ENCODE measurements at regions not wholly inside any gene's neighbourhood (a gene's known extent, or its start where the extent isn't known, plus 50 kb on each side); places are given as distances from the start of the nearest gene placed in this dataset.

DNA sequence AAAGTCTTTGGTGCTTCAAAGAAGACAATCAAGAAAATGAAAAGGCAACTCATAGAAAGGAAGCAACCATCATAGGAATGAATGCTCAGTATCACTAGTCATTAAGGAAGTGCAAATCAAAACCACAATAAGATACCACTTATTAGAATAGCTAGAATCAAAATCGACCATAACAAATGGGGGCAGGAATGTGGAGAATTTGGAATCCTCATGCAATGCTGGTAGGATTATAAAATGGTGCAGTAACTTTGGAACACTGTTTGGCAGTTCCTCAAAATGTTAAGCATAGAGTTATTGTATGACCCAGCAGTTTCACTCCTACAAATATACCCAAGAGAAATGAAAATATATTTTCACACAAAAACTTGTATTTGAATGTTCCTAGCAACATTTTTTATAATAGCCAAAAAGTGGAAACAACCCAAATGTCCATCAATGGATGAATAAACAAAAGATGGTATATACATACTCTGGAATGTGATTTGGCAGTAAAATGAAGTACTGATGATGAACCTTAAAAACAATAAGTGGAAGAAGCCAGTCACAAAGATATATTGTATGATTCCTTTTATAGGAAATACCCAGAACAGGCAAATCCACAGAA lies 105.6 kb downstream of the MIS18A start:
- TF ChIP-seq, protein P1, sequence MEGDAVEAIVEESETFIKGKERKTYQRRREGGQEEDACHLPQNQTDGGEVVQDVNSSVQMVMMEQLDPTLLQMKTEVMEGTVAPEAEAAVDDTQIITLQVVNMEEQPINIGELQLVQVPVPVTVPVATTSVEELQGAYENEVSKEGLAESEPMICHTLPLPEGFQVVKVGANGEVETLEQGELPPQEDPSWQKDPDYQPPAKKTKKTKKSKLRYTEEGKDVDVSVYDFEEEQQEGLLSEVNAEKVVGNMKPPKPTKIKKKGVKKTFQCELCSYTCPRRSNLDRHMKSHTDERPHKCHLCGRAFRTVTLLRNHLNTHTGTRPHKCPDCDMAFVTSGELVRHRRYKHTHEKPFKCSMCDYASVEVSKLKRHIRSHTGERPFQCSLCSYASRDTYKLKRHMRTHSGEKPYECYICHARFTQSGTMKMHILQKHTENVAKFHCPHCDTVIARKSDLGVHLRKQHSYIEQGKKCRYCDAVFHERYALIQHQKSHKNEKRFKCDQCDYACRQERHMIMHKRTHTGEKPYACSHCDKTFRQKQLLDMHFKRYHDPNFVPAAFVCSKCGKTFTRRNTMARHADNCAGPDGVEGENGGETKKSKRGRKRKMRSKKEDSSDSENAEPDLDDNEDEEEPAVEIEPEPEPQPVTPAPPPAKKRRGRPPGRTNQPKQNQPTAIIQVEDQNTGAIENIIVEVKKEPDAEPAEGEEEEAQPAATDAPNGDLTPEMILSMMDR (IDR thresholded peaks at IDR 0.05; ENCODE audit: low read depth, low read length, missing control alignments) = no peak
- in situ Hi-C loops (cut with HindIII; ENCODE audit: low sequenced_read_pairs) = no loop called here
- H3K4me3 ChIP-seq (ENCODE audit: low read depth, low read length) = no peak overlapping the region
- DNase-seq (ENCODE audit: low read depth) = peak; percentile 63

GRCh38 chr21:32172106-32172505 lies 106.7 kb downstream of the MIS18A start:
- H3K4me3 ChIP-seq (ENCODE audit: low read depth, low read length) = no peak overlapping the region
- no peak for DNase-seq (ENCODE audit: low read depth)
- in situ Hi-C loops (cut with HindIII; ENCODE audit: low sequenced_read_pairs) = no loop called here
- TF ChIP-seq, protein P1 (IDR thresholded peaks at IDR 0.05; ENCODE audit: low read depth, low read length, missing control alignments) = no peak

DNA sequence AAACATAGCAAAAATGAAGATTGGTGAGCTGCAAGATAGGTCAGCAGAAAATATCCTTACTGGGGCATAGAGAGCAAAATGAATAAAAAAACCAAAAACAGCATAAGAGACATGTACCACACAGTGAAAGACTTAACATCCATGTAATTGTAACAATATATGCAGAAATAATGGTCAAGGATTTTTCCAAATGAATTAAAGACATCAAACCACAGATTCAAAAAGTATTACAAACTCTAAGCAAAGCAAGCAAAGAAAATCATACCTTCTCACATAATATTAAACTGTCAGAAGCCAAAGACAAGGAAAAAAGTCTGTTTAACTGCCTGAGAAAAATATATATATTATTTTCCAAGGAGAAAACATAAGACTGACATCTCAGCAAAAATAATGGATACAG lies 111.3 kb downstream of the MIS18A start:
- DNase-seq (ENCODE audit: low read depth) = no peak
- in situ Hi-C loops (cut with HindIII; ENCODE audit: low sequenced_read_pairs) = no loop called here
- no peak overlapping the region for H3K4me3 ChIP-seq (ENCODE audit: low read depth, low read length)
- TF ChIP-seq, protein P1 (IDR thresholded peaks at IDR 0.05; ENCODE audit: low read depth, low read length, missing control alignments) = no peak

GRCh38 chr21:32163386-32163785 lies 115.5 kb downstream of the MIS18A start:
- TF ChIP-seq, protein P1 (IDR thresholded peaks at IDR 0.05; ENCODE audit: low read depth, low read length, missing control alignments) = no peak
- in situ Hi-C loops (cut with HindIII; ENCODE audit: low sequenced_read_pairs) = no loop called here

GRCh38 chr21:32162727-32163320 lies 116.0 kb downstream of the MIS18A start:
- TF ChIP-seq, protein P1 (IDR thresholded peaks at IDR 0.05; ENCODE audit: low read depth, low read length, missing control alignments) = no peak
- in situ Hi-C loops (cut with HindIII; ENCODE audit: low sequenced_read_pairs) = no loop called here
- H3K4me3 ChIP-seq (ENCODE audit: low read depth, low read length) = no peak overlapping the region
- no peak for DNase-seq (ENCODE audit: low read depth)

More at GRCh38 chr21:32163386-32163785, 115.5 kb downstream of the MIS18A start:
- H3K4me3 ChIP-seq (ENCODE audit: low read depth, low read length) = no peak overlapping the region
- no peak for DNase-seq (ENCODE audit: low read depth)

DNA sequence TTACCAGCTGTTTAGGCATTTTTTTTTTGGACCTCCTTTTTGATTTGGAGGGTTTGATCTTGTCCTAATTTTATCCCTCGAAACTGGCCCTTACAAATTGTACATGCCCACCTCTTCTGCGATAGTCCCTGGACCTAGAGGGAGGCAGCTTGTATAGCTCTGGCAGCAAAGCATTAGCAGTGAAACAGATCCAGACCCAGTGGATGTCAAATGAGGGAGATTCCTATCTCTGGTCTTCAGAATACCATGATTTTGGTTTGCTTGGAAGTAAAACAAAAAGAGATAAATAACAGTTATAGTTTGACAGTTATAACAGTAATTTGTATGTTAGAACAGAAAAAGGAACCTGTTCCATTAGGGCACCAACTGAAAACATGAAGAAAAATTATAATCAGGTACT lies 123.6 kb downstream of the MIS18A start:
- TF ChIP-seq, protein P1 (IDR thresholded peaks at IDR 0.05; ENCODE audit: low read depth, low read length, missing control alignments) = no peak
- in situ Hi-C loops (cut with HindIII; ENCODE audit: low sequenced_read_pairs) = no loop called here
- no peak for DNase-seq (ENCODE audit: low read depth)
- no peak overlapping the region for H3K4me3 ChIP-seq (ENCODE audit: low read depth, low read length)
